ENCODE measurements at regions not wholly inside any gene's neighbourhood (a gene's known extent, or its start where the extent isn't known, plus 50 kb on each side); places are given as distances from the start of the nearest gene placed in this dataset.
A peak's percentile ranks its signal among the peaks of the same experiment; 100 is the strongest.

DNA sequence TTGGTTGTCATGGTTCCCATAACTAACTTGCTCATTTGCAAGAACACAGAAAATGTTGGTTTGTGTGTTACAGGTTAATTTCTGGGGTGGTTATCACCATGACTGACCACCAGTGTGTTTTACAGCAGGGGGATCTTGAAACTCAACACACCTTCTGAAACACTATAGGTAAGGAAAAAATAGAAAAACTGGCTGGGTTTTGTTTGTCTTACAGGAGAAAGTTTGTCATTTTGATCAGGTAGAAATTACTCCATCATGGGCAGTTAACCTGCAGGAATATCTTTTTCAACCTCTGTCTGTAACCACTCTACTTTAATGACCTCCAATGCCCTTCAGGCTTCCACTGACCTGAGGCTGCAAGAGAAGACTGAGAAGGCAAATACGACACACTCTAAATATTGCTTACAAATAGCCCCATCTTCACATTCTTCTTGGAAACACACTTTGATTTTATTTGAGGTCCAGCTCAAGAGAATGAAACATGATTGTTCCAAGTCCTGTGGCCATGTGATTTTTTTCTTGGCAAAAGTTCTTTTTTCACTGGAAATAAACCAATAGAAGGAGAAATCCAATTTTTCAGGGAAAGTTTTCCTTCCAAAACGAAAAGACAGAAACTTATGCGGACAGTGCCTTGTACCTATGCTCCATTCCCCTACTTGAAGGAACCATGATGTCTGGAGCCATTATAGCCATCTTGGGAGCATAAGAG is 428.7 kb upstream of the SALL1 start:
- Histone ChIP-seq H3K4me2 (no peak overlapping the region), H3K4me1 (ENCODE audit: insufficient read depth) (no peaks in the 10 kb centered on the region), H3K9me2 (replicated peaks; ENCODE audit: insufficient read depth) (no peaks in the 10 kb centered on the region), H3K27me3 (peaks cover 16% of the 10 kb centered on the region), H4K20me1 (ENCODE audit: insufficient read depth, poor library complexity, severe bottlenecking) (no peaks in the 10 kb centered on the region), H3K36me3 (replicated peaks; ENCODE audit: insufficient read depth, low read depth) (no peaks in the 10 kb centered on the region), H2AFZ (no peak overlapping the region), H3K9me3 (ENCODE audit: low read depth) (no peaks in the 10 kb centered on the region), H3K4me3 (no peak overlapping the region), H3K79me2 (no peaks in the 10 kb centered on the region), H3K27ac (no peak overlapping the region)
- TF ChIP-seq EZH2phosphoT487 (IDR thresholded peaks at IDR 0.05; ENCODE audit: low read depth, severe bottlenecking, unreplicated experiment): no peak
- no peak for TF ChIP-seq EZH2 (IDR thresholded peaks at IDR 0.05; ENCODE audit: borderline replicate concordance)
- TF ChIP-seq, protein P1, sequence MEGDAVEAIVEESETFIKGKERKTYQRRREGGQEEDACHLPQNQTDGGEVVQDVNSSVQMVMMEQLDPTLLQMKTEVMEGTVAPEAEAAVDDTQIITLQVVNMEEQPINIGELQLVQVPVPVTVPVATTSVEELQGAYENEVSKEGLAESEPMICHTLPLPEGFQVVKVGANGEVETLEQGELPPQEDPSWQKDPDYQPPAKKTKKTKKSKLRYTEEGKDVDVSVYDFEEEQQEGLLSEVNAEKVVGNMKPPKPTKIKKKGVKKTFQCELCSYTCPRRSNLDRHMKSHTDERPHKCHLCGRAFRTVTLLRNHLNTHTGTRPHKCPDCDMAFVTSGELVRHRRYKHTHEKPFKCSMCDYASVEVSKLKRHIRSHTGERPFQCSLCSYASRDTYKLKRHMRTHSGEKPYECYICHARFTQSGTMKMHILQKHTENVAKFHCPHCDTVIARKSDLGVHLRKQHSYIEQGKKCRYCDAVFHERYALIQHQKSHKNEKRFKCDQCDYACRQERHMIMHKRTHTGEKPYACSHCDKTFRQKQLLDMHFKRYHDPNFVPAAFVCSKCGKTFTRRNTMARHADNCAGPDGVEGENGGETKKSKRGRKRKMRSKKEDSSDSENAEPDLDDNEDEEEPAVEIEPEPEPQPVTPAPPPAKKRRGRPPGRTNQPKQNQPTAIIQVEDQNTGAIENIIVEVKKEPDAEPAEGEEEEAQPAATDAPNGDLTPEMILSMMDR (IDR thresholded peaks at IDR 0.05; ENCODE audit: poor library complexity): no peak
- DNase-seq (ENCODE audit: low spot score): no peak
- WGBS (ENCODE audit: low lambda C conversion rate, missing lambda C conversion rate): 87% methylated on average over 3 of the region's 3 CpGs

DNA sequence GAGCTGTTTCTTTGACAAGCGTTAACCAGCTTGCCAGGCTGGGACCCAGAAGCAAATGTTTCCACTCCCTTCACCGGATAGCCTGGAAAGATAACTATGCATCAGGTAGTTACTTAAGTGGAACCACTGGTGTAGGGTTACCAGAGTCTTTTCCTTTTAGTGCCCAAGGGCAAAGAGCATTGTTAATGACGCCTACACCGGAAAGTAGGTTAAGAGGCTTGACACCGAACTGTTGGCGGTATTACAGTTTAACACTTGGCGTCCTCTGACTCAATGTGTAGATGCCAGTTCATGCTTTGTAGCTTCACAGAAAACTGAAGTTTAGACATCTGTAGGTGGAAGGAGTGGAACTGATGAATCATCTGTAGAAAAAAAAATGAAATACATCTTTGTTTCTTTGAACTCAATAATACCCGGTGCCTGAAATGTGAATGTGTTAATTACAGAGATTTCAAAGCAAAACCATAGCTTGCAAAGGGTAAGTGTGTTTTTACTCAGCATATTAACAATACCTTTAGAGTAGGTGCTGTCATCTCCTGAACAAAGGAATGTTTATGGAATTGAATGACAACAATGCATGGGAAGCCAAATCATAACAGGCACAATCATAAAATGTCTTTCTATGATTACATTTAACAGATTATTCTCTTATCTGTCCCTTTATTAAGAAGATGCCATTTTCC is 426.7 kb upstream of the SALL1 start:
- Histone ChIP-seq H3K4me2 (no peak overlapping the region), H3K27ac (no peak overlapping the region), H2AFZ (no peak overlapping the region), H3K79me2 (no peaks in the 10 kb centered on the region), H3K9me2 (replicated peaks; ENCODE audit: insufficient read depth) (no peaks in the 10 kb centered on the region), H3K4me1 (ENCODE audit: insufficient read depth) (no peaks in the 10 kb centered on the region), H3K9me3 (ENCODE audit: low read depth) (no peaks in the 10 kb centered on the region), H3K36me3 (replicated peaks; ENCODE audit: insufficient read depth, low read depth) (no peaks in the 10 kb centered on the region), H3K27me3 (peaks cover 19% of the 10 kb centered on the region), H4K20me1 (ENCODE audit: insufficient read depth, poor library complexity, severe bottlenecking) (no peaks in the 10 kb centered on the region), H3K4me3 (no peak overlapping the region)
- 26% methylated on average over 8 of the region's 8 CpGs for WGBS (ENCODE audit: low lambda C conversion rate, missing lambda C conversion rate)
- peak; percentile 10 for DNase-seq (ENCODE audit: low spot score)
- TF ChIP-seq EZH2phosphoT487 (IDR thresholded peaks at IDR 0.05; ENCODE audit: low read depth, severe bottlenecking, unreplicated experiment): no peak
- TF ChIP-seq, protein P1 (IDR thresholded peaks at IDR 0.05; ENCODE audit: poor library complexity): no peak

DNA sequence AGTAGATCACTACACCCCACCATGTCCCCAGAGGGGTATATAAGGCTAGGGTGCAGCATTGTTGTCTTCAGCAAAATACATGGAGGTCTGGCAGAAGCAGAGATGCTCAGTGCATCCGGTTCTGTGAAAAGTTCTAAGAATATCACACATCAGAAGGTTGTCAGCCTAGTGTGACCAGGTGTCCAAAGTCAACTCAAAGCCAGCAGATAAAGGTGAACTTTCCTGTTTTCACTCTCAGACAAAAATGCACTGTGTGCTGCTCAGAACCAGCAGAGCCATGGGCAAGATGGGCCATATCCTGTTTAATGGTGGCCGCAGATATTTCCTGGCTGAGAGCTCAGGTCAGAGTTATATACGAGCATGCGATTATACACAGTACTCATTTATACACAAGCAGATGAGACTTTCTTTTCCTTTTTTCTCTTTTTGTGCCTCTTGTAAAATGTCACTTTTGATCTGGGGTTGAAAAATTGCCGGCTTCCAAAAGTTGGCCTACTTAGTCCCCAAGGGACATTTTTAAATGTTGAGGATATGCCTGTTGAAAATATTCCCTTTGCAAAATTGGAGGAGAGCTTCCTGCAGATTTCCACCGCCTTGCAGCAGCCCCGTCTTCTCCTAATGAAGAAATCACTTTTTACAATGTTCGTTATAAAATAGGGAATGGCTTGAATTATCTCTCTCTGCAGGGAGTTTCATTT is 425.6 kb upstream of the SALL1 start:
- peaks cover 19% of the 10 kb centered on the region for H3K27me3 ChIP-seq
- TF ChIP-seq, protein P1 (IDR thresholded peaks at IDR 0.05; ENCODE audit: poor library complexity): no peak
- TF ChIP-seq EZH2 (IDR thresholded peaks at IDR 0.05; ENCODE audit: borderline replicate concordance): no peak
- no peak for TF ChIP-seq EZH2phosphoT487 (IDR thresholded peaks at IDR 0.05; ENCODE audit: low read depth, severe bottlenecking, unreplicated experiment)

More for the DNA sequence above, 425.6 kb upstream of the SALL1 start:
- Histone ChIP-seq H4K20me1 (ENCODE audit: insufficient read depth, poor library complexity, severe bottlenecking) (no peaks in the 10 kb centered on the region), H3K4me3 (no peak overlapping the region), H3K9me3 (ENCODE audit: low read depth) (no peaks in the 10 kb centered on the region), H3K27ac (no peak overlapping the region), H3K9me2 (replicated peaks; ENCODE audit: insufficient read depth) (no peaks in the 10 kb centered on the region), H3K79me2 (no peaks in the 10 kb centered on the region), H3K36me3 (replicated peaks; ENCODE audit: insufficient read depth, low read depth) (no peaks in the 10 kb centered on the region), H3K4me1 (ENCODE audit: insufficient read depth) (no peaks in the 10 kb centered on the region), H2AFZ (no peak overlapping the region), H3K4me2 (no peak overlapping the region)
- 85% methylated on average over 8 of the region's 8 CpGs for WGBS (ENCODE audit: low lambda C conversion rate, missing lambda C conversion rate)
- DNase-seq (ENCODE audit: low spot score): no peak
